ENCODE measurements at regions not wholly inside any gene's neighbourhood (a gene's known extent, or its start where the extent isn't known, plus 50 kb on each side); places are given as distances from the start of the nearest gene placed in this dataset.

GRCh38 chr15:61530769-61531168, 301.7 kb upstream of the RORA start:
- TF ChIP-seq, protein P1, sequence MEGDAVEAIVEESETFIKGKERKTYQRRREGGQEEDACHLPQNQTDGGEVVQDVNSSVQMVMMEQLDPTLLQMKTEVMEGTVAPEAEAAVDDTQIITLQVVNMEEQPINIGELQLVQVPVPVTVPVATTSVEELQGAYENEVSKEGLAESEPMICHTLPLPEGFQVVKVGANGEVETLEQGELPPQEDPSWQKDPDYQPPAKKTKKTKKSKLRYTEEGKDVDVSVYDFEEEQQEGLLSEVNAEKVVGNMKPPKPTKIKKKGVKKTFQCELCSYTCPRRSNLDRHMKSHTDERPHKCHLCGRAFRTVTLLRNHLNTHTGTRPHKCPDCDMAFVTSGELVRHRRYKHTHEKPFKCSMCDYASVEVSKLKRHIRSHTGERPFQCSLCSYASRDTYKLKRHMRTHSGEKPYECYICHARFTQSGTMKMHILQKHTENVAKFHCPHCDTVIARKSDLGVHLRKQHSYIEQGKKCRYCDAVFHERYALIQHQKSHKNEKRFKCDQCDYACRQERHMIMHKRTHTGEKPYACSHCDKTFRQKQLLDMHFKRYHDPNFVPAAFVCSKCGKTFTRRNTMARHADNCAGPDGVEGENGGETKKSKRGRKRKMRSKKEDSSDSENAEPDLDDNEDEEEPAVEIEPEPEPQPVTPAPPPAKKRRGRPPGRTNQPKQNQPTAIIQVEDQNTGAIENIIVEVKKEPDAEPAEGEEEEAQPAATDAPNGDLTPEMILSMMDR (IDR thresholded peaks at IDR 0.05; ENCODE audit: poor library complexity) = no peak
- no peak for TF ChIP-seq EZH2phosphoT487 (IDR thresholded peaks at IDR 0.05; ENCODE audit: low read depth, severe bottlenecking, unreplicated experiment)
- no peak for TF ChIP-seq EZH2 (IDR thresholded peaks at IDR 0.05; ENCODE audit: borderline replicate concordance)
